NOMO-1 treated with DMSO at 0.1 percent for 48 hours (cell line): ENCODE measurements at regions not wholly inside any gene's neighbourhood (a gene's known extent, or its start where the extent isn't known, plus 50 kb on each side); places are given as distances from the start of the nearest gene placed in this dataset.
A peak's percentile ranks its signal among the peaks of the same experiment; 100 is the strongest.

ENCODE experiments used
- DNase-seq: peaks from one replicate; lab custom pipeline; 2025; ENCODE audit not compliant: unreplicated experiment; lab: John Stamatoyannopoulos, UW

- no peak for DNase-seq
Measured at GRCh38 chr12:21993438-21993981, 52.3 kb upstream of the ABCC9 start.

- DNase-seq, result peak; percentile 84
Measured at GRCh38 chr12:21992823-21993222, 51.6 kb upstream of the ABCC9 start.

- DNase-seq, result no peak
Measured at GRCh38 chr12:21991526-21991925, 50.3 kb upstream of the ABCC9 start.
